H1 (cell line): ENCODE measurements at regions not wholly inside any gene's neighbourhood (a gene's known extent, or its start where the extent isn't known, plus 50 kb on each side); places are given as distances from the start of the nearest gene placed in this dataset.

Experiments
- CTCF ChIA-PET: fragments of 300-600 bp; sonication (Branson Sonifier 250); formaldehyde crosslinking; loops from one replicate; lab custom pipeline; 2021; ENCODE audit not compliant: partially characterized antibody; lab: Charles Lee
- POLR2A ChIA-PET: fragments of 300-600 bp; sonication (Branson Sonifier 250); formaldehyde crosslinking; loops from one replicate; lab custom pipeline; 2021; ENCODE audit warnings: inconsistent platforms; ENCODE audit not compliant: partially characterized antibody; lab: Charles Lee
- DNase-seq, 2 experiments: peaks; one replicate each; pipeline versions ENCODE4 v3.0.0 to v3.0.0-alpha.2; 2010 to 2022; ENCODE audit warnings: low spot score in 2 of 2, low read depth in 1 of 2, mixed read lengths in 1 of 2
- FAIRE-seq: peaks from 2 replicates; lab custom pipeline; 2011; peaks lifted over from hg19 to GRCh38; lab: Jason Lieb, UNC
- H2AFZ ChIP-seq: 2 replicates; pipeline ENCODE4 v1.8.1; 2012; ENCODE audit warnings: low read length, inconsistent platforms
- H2AK5ac ChIP-seq: 2 replicates; pipeline ENCODE4 v1.6.1; 2013; ENCODE audit warnings: low read depth, low read length
- H2BK120ac ChIP-seq: replicated peaks from 2 replicates; pipeline ENCODE3; 2013; ENCODE audit warnings: low read depth, low read length, inconsistent platforms
- H2BK12ac ChIP-seq: 2 replicates; pipeline ENCODE4 v1.6.1; 2013; ENCODE audit warnings: low read depth, low read length
- H2BK15ac ChIP-seq: 2 replicates; pipeline ENCODE4 v1.6.1; 2013; ENCODE audit warnings: low read length
- H2BK20ac ChIP-seq: 2 replicates; pipeline ENCODE4 v1.6.1; 2013; ENCODE audit warnings: low read length
- H2BK5ac ChIP-seq: 2 replicates; pipeline ENCODE4 v1.6.1; 2013; ENCODE audit warnings: low read depth, low read length
- H3K14ac ChIP-seq: 2 replicates; pipeline ENCODE4 v1.6.1; 2013; ENCODE audit warnings: inconsistent platforms; ENCODE audit not compliant: insufficient read length
- H3K18ac ChIP-seq: 2 replicates; pipeline ENCODE4 v1.6.1; 2013; ENCODE audit warnings: low read length; ENCODE audit errors: extremely low read depth
- H3K23ac ChIP-seq: 2 replicates; pipeline ENCODE4 v1.6.1; 2013; ENCODE audit warnings: inconsistent platforms; ENCODE audit not compliant: insufficient read length
- H3K23me2 ChIP-seq: 2 replicates; pipeline ENCODE4 v1.6.1; 2013; ENCODE audit warnings: low read depth, low read length
- H3K27ac ChIP-seq: 2 replicates; pipeline ENCODE4 v1.6.1; 2011; ENCODE audit warnings: low read depth, low read length, inconsistent platforms
- H3K27me3 ChIP-seq, 4 experiments: replicated peaks in 1 of 4; 1 replicate in 1 of 4; 2 replicates in 3 of 4; pipeline versions ENCODE4 v1.6.1 to v1.8.1; 2011 to 2013; ENCODE audit warnings: low read length in 3 of 4, mild to moderate bottlenecking in 3 of 4, inconsistent platforms in 2 of 4, mixed read lengths in 2 of 4, moderate library complexity in 1 of 4; ENCODE audit not compliant: control insufficient read depth in 3 of 4, insufficient read depth in 3 of 4; ENCODE audit errors: extremely low read depth in 1 of 4
- H3K36me3 ChIP-seq, 4 experiments: 2 replicates each; pipeline versions ENCODE4 v1.6.1 to v1.8.1; 2011 to 2013; ENCODE audit warnings: mild to moderate bottlenecking in 4 of 4, low read length in 3 of 4, moderate library complexity in 2 of 4, control low read depth in 1 of 4, inconsistent platforms in 1 of 4; ENCODE audit not compliant: insufficient read depth in 4 of 4, control insufficient read depth in 2 of 4
- H3K4ac ChIP-seq: replicated peaks from 2 replicates; pipeline ENCODE3; 2013; ENCODE audit warnings: low read length, low read depth, mixed read lengths, inconsistent platforms; ENCODE audit not compliant: insufficient read length
- H3K4me1 ChIP-seq, 4 experiments: replicated peaks in 1 of 4; 1 replicate in 1 of 4; 2 replicates in 3 of 4; pipeline versions ENCODE4 v1.6.1 to v1.8.1; 2011 to 2013; ENCODE audit warnings: low read length in 3 of 4, inconsistent platforms in 2 of 4, mixed read lengths in 1 of 4; ENCODE audit not compliant: insufficient read depth in 4 of 4, control insufficient read depth in 3 of 4
- H3K4me2 ChIP-seq, 2 experiments: 2 replicates each; pipeline versions ENCODE4 v1.6.1 to v1.8.1; 2011 to 2013; ENCODE audit warnings: low read depth in 2 of 2, low read length in 2 of 2, control low read depth in 1 of 2, inconsistent platforms in 1 of 2, mild to moderate bottlenecking in 1 of 2; ENCODE audit not compliant: insufficient read depth in 1 of 2
- H3K4me3 ChIP-seq, 4 experiments: fragments of 200-600, 300-600 bp in 1 of 4; sonication (generic), shearing (Covaris generic), sonication (Bioruptor Twin) in 1 of 4; 2 replicates each; pipeline versions ENCODE4 v1.5.1 to v1.8.1; 2011 to 2016; ENCODE audit warnings: low read length in 4 of 4, low read depth in 3 of 4, control low read depth in 2 of 4, inconsistent platforms in 2 of 4, mild to moderate bottlenecking in 2 of 4, mixed read lengths in 1 of 4, moderate library complexity in 1 of 4; ENCODE audit not compliant: insufficient read depth in 2 of 4; ENCODE audit errors: extremely low read depth in 1 of 4
- H3K56ac ChIP-seq: replicated peaks from 2 replicates; pipeline ENCODE3; 2013; ENCODE audit warnings: low read depth, mild to moderate bottlenecking, mixed read lengths, low read length, inconsistent platforms; ENCODE audit not compliant: insufficient read length
- H3K79me1 ChIP-seq: 2 replicates; pipeline ENCODE4 v1.6.1; 2013; ENCODE audit warnings: low read depth, low read length, control low read depth
- H3K79me2 ChIP-seq, 2 experiments: 2 replicates each; pipeline versions ENCODE4 v1.6.1 to v1.8.1; 2012 to 2013; ENCODE audit warnings: low read length in 2 of 2, mild to moderate bottlenecking in 2 of 2, inconsistent platforms in 1 of 2; ENCODE audit not compliant: insufficient read depth in 2 of 2, control insufficient read depth in 1 of 2
- H3K9ac ChIP-seq, 4 experiments: replicated peaks in 1 of 4; 1 replicate in 1 of 4; 2 replicates in 3 of 4; pipeline versions ENCODE4 v1.6.1 to v1.8.1; 2011 to 2013; ENCODE audit warnings: low read depth in 3 of 4, low read length in 3 of 4, control low read depth in 2 of 4, mild to moderate bottlenecking in 2 of 4, moderate library complexity in 2 of 4, inconsistent platforms in 1 of 4; ENCODE audit errors: extremely low read depth in 1 of 4
- H3K9me3 ChIP-seq, 2 experiments: 2 replicates each; pipeline versions ENCODE4 v1.6.1 to v1.8.1; 2012 to 2013; ENCODE audit warnings: mild to moderate bottlenecking in 2 of 2, moderate library complexity in 2 of 2, control low read depth in 1 of 2, inconsistent platforms in 1 of 2, low read depth in 1 of 2, low read length in 1 of 2, mixed read lengths in 1 of 2; ENCODE audit not compliant: insufficient read depth in 2 of 2
- H4K20me1 ChIP-seq, 2 experiments: replicated peaks in 1 of 2; 2 replicates each; pipeline versions ENCODE3 to v1.8.1; 2011 to 2013; ENCODE audit warnings: inconsistent platforms in 2 of 2, low read length in 2 of 2, mild to moderate bottlenecking in 1 of 2; ENCODE audit not compliant: insufficient read depth in 2 of 2, control insufficient read depth in 1 of 2
- H4K5ac ChIP-seq: 2 replicates; pipeline ENCODE4 v1.6.1; 2013; ENCODE audit warnings: low read length, low read depth, mixed read lengths, inconsistent platforms; ENCODE audit not compliant: insufficient read length
- H4K8ac ChIP-seq: 2 replicates; pipeline ENCODE4 v1.8.0; 2013; ENCODE audit warnings: mild to moderate bottlenecking, moderate library complexity, low read length, inconsistent platforms; ENCODE audit not compliant: insufficient read depth; ENCODE audit errors: extremely low read depth
- H4K91ac ChIP-seq: replicated peaks from 2 replicates; pipeline ENCODE3; 2013; ENCODE audit warnings: low read length, mixed read lengths, inconsistent platforms; ENCODE audit not compliant: insufficient read length
- BACH1 ChIP-seq: IDR thresholded peaks from 2 replicates; pipeline ENCODE4 v1.6.1; 2012; ENCODE audit warnings: low read length, improper control_type of control experiment
- CBX8 ChIP-seq: fragments of 300-800, 300-1000 bp; sonication (generic); IDR thresholded peaks from 2 replicates; pipeline ENCODE4 v1.7.1; 2016; ENCODE audit warnings: low read depth, low read length, borderline replicate concordance
- CREB1 ChIP-seq: IDR thresholded peaks from 2 replicates; pipeline ENCODE4 v1.6.1; 2012; ENCODE audit warnings: inconsistent platforms
- EGR1 ChIP-seq: IDR thresholded peaks from 2 replicates; pipeline ENCODE4 v1.6.1; 2011; ENCODE audit warnings: low read depth, low read length, borderline replicate concordance
- GTF2F1 ChIP-seq: IDR thresholded peaks from 2 replicates; pipeline ENCODE4 v1.6.1; 2012; ENCODE audit warnings: low read depth, low read length, improper control_type of control experiment, borderline replicate concordance
- HDAC2 ChIP-seq, 2 experiments: fragments of 300-600 bp in 1 of 2; sonication (generic) in 1 of 2; IDR thresholded peaks; 2 replicates each; pipeline ENCODE4 v1.6.1; 2011 to 2012; ENCODE audit warnings: low read depth in 2 of 2, low read length in 2 of 2, mild to moderate bottlenecking in 2 of 2, moderate library complexity in 2 of 2, borderline replicate concordance in 1 of 2, inconsistent platforms in 1 of 2
- KDM1A ChIP-seq: fragments of 200-600, 300-600 bp; sonication (generic); IDR thresholded peaks from 2 replicates; pipeline ENCODE4 v1.7.1; 2016; ENCODE audit warnings: mild to moderate bottlenecking, low read length, borderline replicate concordance
- MAFK ChIP-seq: IDR thresholded peaks from 2 replicates; pipeline ENCODE4 v1.6.1; 2012; ENCODE audit warnings: low read depth, mild to moderate bottlenecking, improper control_type of control experiment, low read length
- NANOG ChIP-seq: IDR thresholded peaks from 2 replicates; pipeline ENCODE4 v1.6.1; 2011; ENCODE audit warnings: low read length, low read depth, mild to moderate bottlenecking, inconsistent platforms; ENCODE audit not compliant: insufficient read depth, poor library complexity, severe bottlenecking
- POLR2AphosphoS5 ChIP-seq: IDR thresholded peaks from 2 replicates; pipeline ENCODE4 v1.6.1; 2011; ENCODE audit warnings: low read depth, low read length
- RBBP5 ChIP-seq: IDR thresholded peaks from 2 replicates; pipeline ENCODE4 v1.7.1; 2012; ENCODE audit warnings: low read depth, mild to moderate bottlenecking, inconsistent platforms, low read length, moderate library complexity, borderline replicate concordance
- TAF7 ChIP-seq: optimal IDR thresholded peaks from 2 replicates; pipeline ENCODE3; 2011; ENCODE audit warnings: low read depth, mild to moderate bottlenecking, inconsistent platforms, low read length, moderate library complexity, borderline replicate concordance
- TCF12 ChIP-seq: IDR thresholded peaks from 2 replicates; pipeline ENCODE4 v1.6.1; 2011; ENCODE audit warnings: low read depth, mild to moderate bottlenecking, low read length
- YY1 ChIP-seq: IDR thresholded peaks from 2 replicates; pipeline ENCODE4 v1.6.1; 2011; ENCODE audit warnings: low read depth, mild to moderate bottlenecking, low read length
- WGBS, 2 experiments: shearing (Covaris generic) in 1 of 2; methylation state at CpG; one replicate each; pipeline versions ENCODE4 v1.1.6 to v1.1.7; 2013 to 2015; ENCODE audit warnings: low lambda C conversion rate in 2 of 2, mixed read lengths in 2 of 2, inconsistent platforms in 1 of 2, low coverage in 1 of 2, missing lambda C conversion rate in 1 of 2; ENCODE audit not compliant: insufficient replicate concordance in 2 of 2, insufficient coverage in 1 of 2, insufficient read length in 1 of 2; ENCODE audit errors: extremely low coverage in 1 of 2, missing lambda C conversion rate in 1 of 2; 5-methylcytosine and 5-hydroxymethylcytosine counted together
- TF ChIP-seq, protein P1 (sequence below): IDR thresholded peaks from 2 replicates; pipeline ENCODE4 v1.6.1; 2012; ENCODE audit warnings: inconsistent platforms

DNA sequence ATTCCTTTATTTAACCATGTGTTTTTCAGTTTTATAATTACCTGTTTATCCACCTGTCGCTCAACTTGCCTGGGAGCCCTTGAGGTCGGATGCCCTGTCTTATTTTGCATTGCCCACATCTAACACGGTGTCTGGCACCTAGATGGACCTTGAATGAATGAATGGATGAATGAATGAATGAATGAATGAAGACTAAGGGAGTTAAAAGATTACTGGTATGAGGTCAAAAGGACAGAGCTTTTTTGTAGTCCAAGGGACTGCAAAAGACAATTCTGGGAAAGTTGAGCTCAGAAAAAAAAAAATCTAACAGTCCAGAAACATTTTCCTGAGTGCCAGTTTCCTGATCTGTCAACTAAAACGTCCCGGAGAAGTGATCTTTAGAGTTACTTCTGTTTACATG is 244.6 kb upstream of the MYOCD start:
- Histone ChIP-seq H2BK120ac (no peak overlapping the region), H2BK5ac (no peak overlapping the region), H3K27me3 (no peaks in the 10 kb centered on the region), H3K4me1 (no peaks in the 10 kb centered on the region), H2BK20ac (no peak overlapping the region), H3K56ac (no peak overlapping the region), H3K27ac (no peak overlapping the region), H3K18ac (no peak overlapping the region), H3K79me2 (no peaks in the 10 kb centered on the region), H3K79me1 (no peaks in the 10 kb centered on the region), H3K9me3 (no peaks in the 10 kb centered on the region), H2AK5ac (no peak overlapping the region), H4K91ac (no peak overlapping the region), H3K23me2 (no peaks in the 10 kb centered on the region), H3K14ac (no peak overlapping the region), H2BK15ac (no peak overlapping the region), H2BK12ac (no peak overlapping the region), H3K4me2 (no peak overlapping the region), H3K36me3 (no peaks in the 10 kb centered on the region), H3K4me3 (no peak overlapping the region), H2AFZ (no peak overlapping the region), H3K9ac (no peak overlapping the region), H4K5ac (no peak overlapping the region), H3K23ac (no peak overlapping the region), H4K20me1 (no peaks in the 10 kb centered on the region), H4K8ac (no peak overlapping the region), H3K4ac (no peak overlapping the region)
- DNase-seq (no peak), FAIRE-seq (no peak)
- ChIA-PET CTCF (interaction anchor here (0.6 kb wide), 1 partner anchor 9 kb away, joined by 4 read pairs; no protein-coding TSS in a partner anchor), POLR2A (no interaction called here)
- WGBS, 2 experiments = 90% methylated on average over 5 of the region's 5 CpGs; no CpG with 5 or more reads in 1 of the 2 experiments
- no peak for TF ChIP-seq NANOG
- no peak for TF ChIP-seq MAFK
- no peak for TF ChIP-seq KDM1A
- TF ChIP-seq TCF12 = no peak
- TF ChIP-seq CBX8 = no peak
- no peak for TF ChIP-seq HDAC2 (IDR thresholded peaks at IDR 0.05; ENCODE audit: borderline replicate concordance in 1 of 2, low read depth in 2 of 2, low read length in 2 of 2)
- no peak for TF ChIP-seq RBBP5
- no peak for TF ChIP-seq YY1
- no peak for TF ChIP-seq TAF7
- no peak for TF ChIP-seq CREB1
- TF ChIP-seq POLR2AphosphoS5 = no peak
- no peak for TF ChIP-seq EGR1
- TF ChIP-seq, protein P1, sequence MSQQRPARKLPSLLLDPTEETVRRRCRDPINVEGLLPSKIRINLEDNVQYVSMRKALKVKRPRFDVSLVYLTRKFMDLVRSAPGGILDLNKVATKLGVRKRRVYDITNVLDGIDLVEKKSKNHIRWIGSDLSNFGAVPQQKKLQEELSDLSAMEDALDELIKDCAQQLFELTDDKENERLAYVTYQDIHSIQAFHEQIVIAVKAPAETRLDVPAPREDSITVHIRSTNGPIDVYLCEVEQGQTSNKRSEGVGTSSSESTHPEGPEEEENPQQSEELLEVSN = no peak
- TF ChIP-seq BACH1 = no peak
- no peak for TF ChIP-seq GTF2F1
